Heart left ventricle (tissue), 16 donors: ENCODE measurements at regions not wholly inside any gene's neighbourhood (a gene's known extent, or its start where the extent isn't known, plus 50 kb on each side); places are given as distances from the start of the nearest gene placed in this dataset.

Source experiments
- ATAC-seq, 4 donors: fragments of 200-7000 bp; cut with Tn5 transposase; one replicate each; pipeline ENCODE4 v1.9.1; 2020 to 2022; ENCODE audit warnings: moderate library complexity in 4 of 4, mild to moderate bottlenecking in 3 of 4, moderate number of reproducible peaks in 1 of 4
- DNase-seq, 5 donors: peaks; one replicate each; pipeline ENCODE4 v3.0.0-alpha.2; 2020
- H3K27ac ChIP-seq, 12 donors: fragments of 200-600 bp; sonication (generic) in 4 of 12; one replicate each; pipeline versions ENCODE4 v1.5.0 to v1.8.0; 2016 to 2022; ENCODE audit warnings: mild to moderate bottlenecking in 2 of 12
- H3K27me3 ChIP-seq, 9 donors: fragments of 200-600 bp; sonication (generic) in 2 of 9; one replicate each; pipeline versions ENCODE4 v1.5.1 to v1.8.0; 2016 to 2022; ENCODE audit warnings: mild to moderate bottlenecking in 3 of 9
- H3K36me3 ChIP-seq, 9 donors: fragments of 200-600 bp; sonication (generic) in 2 of 9; one replicate each; pipeline versions ENCODE4 v1.5.0 to v1.8.0; 2018 to 2022; ENCODE audit warnings: mild to moderate bottlenecking in 2 of 9
- H3K4me1 ChIP-seq, 12 donors: fragments of 200-600 bp; sonication (generic) in 4 of 12; one replicate each; pipeline versions ENCODE4 v1.5.0 to v1.8.0; 2016 to 2022; ENCODE audit warnings: mild to moderate bottlenecking in 3 of 12
- H3K4me3 ChIP-seq, 12 donors: fragments of 200-600 bp; sonication (generic) in 4 of 12; one replicate each; pipeline versions ENCODE4 v1.5.0 to v1.8.0; 2017 to 2022; ENCODE audit warnings: mild to moderate bottlenecking in 9 of 12, moderate library complexity in 4 of 12
- H3K9me3 ChIP-seq, 12 donors: fragments of 200-600 bp; sonication (generic) in 4 of 12; one replicate each; pipeline versions ENCODE4 v1.5.0 to v1.8.0; 2016 to 2022; ENCODE audit warnings: mild to moderate bottlenecking in 1 of 12
- POLR2A ChIP-seq, 2 donors: fragments of 450-650 bp; IDR thresholded peaks; one replicate each; pipeline ENCODE4 v1.6.1; 2017; ENCODE audit warnings: antibody characterized with exemption in 2 of 2, mild to moderate bottlenecking in 2 of 2, moderate library complexity in 2 of 2
- WGBS, 4 donors: extraction: QIAGEN DNeasy Blood & Tissue Kit in 2 of 4; methylation state at CpG; one replicate each; pipeline versions ENCODE4 v1.1.5 to v1.1.7; 2013 to 2018; 5-methylcytosine and 5-hydroxymethylcytosine counted together
- intact Hi-C, 10 donors: fragments of 100-400 bp; cut with DNase I; formaldehyde crosslinking; loops; one replicate each; pipeline versions ENCODE4 v1.11.1 to v1.14.2; 2022
- TF ChIP-seq, protein P1 (sequence below), 12 donors: fragments of 200-600 bp; sonication (generic) in 4 of 12; IDR thresholded peaks; one replicate each; pipeline versions ENCODE4 v1.5.0 to v1.8.0; 2018 to 2022; ENCODE audit warnings: antibody characterized with exemption in 12 of 12, mild to moderate bottlenecking in 5 of 12
- donor health status: ischemic (EF 13 %, LVEDD 7.1; RV severe dilation, severe dysfunction).
- donor health status: healthy with polysubstance abuse.
- donor health status: DM: no; HTN: yes; CAD: no.
- donor health status: DM: no; HTN: no; CAD: no.
- donor health status: ischemic (EF 25% LVEDD 6.9; RV normal size, moderate dysfunction).
- donor health status: ischemic (EF 25% LVEDD 5.7; RV mildly dilated, moderate dysfunction).
- donor health status: healthy.
- donor health status: DM: yes; HTN: yes; CAD: no.
- donor health status: ischemic (EF 35%, LVEDD 5.7; RV mildly dilated, moderate dysfunction).
- donor health status: nonischemic (EF 11% LVEDD 7.7; RV severe dilation, severe dysfunction).
- donor health status: DM: yes; HTN: yes; CAD: no.
- donor health status: PGD.
- donor health status: ischemic (EF 29% LVEDD 5.4; RV normal size, mild dysfunction).
- donor health status: nonischemic (EF 23%, LVEDD 6.1; RV moderate dilation, normal function).

DNA sequence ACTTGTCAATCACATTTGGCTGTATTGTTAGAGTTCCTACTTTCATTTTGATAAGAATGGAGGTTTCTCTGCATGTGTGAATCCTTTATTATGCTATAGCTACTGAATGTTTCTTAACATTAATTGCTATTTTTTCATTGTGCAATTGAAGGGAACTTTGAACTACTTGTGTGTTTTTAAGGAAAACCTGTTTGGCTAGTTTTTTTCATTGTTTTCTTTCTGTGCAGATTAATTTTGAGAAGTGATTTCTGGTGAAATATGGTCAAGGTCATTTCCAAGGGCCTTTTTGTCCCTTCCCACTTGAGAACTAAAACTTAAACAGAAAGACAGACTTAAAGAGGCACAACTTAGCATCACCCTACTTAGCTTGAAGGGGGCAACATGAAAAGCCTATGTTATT lies 1309.2 kb upstream of the WWC1 start:
- peaks cover 0 to 19% (median 4%) of the 10 kb centered on the region in 9 donors for H3K27me3 ChIP-seq
- peaks cover 0 to 10% (median 3%) of the 10 kb centered on the region in 12 donors for H3K4me1 ChIP-seq
- H3K36me3 ChIP-seq: no peaks in the 10 kb centered on the region
- TF ChIP-seq, protein P1, sequence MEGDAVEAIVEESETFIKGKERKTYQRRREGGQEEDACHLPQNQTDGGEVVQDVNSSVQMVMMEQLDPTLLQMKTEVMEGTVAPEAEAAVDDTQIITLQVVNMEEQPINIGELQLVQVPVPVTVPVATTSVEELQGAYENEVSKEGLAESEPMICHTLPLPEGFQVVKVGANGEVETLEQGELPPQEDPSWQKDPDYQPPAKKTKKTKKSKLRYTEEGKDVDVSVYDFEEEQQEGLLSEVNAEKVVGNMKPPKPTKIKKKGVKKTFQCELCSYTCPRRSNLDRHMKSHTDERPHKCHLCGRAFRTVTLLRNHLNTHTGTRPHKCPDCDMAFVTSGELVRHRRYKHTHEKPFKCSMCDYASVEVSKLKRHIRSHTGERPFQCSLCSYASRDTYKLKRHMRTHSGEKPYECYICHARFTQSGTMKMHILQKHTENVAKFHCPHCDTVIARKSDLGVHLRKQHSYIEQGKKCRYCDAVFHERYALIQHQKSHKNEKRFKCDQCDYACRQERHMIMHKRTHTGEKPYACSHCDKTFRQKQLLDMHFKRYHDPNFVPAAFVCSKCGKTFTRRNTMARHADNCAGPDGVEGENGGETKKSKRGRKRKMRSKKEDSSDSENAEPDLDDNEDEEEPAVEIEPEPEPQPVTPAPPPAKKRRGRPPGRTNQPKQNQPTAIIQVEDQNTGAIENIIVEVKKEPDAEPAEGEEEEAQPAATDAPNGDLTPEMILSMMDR (IDR thresholded peaks at IDR 0.05): no peak
- TF ChIP-seq POLR2A (IDR thresholded peaks at IDR 0.05): no peak
- no peak overlapping the region for H3K4me3 ChIP-seq
- intact Hi-C loops: no loop called here
- no peak for ATAC-seq
- H3K27ac ChIP-seq: peak overlapping the region in 1 of 12 donors; percentile 64
- no peaks in the 10 kb centered on the region for H3K9me3 ChIP-seq
- no peak for DNase-seq

- intact Hi-C loops: no loop called here
- WGBS, 4 donors: 79 to 100% (median 89%) methylated on average over 1 of the region's 1 CpG
- no peaks in the 10 kb centered on the region for H3K36me3 ChIP-seq
These were observed 1299.8 kb upstream of the WWC1 start for GRCh38 chr5:166991601-166992000.

DNA sequence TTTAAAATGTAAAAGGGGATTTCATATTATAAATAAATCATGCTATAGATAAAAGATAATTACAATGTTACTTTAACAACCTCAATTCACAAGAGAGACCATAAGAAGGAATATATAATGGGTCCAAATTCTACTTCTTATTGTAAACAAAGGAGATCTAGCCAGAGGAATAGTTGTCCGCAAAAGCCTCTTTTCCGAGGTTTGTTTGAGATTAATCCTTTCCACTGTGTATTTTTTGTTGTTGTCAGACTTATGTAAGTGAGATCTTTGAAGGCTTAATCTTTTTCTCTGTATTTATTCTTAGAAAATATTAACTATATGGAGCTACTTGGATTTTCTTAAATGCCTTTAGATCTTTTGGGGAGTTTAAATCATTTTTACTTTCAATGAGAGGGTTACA lies 1299.3 kb upstream of the WWC1 start:
- WGBS, 4 donors: 78 to 86% (median 84%) methylated on average over 2 of the region's 2 CpGs
- H3K36me3 ChIP-seq: no peaks in the 10 kb centered on the region
- no peaks in the 10 kb centered on the region for H3K9me3 ChIP-seq
- DNase-seq (no peak), ATAC-seq (no peak)
- TF ChIP-seq, protein P1 (IDR thresholded peaks at IDR 0.05): no peak
- TF ChIP-seq POLR2A (IDR thresholded peaks at IDR 0.05): no peak
- H3K4me3 ChIP-seq: no peak overlapping the region
- intact Hi-C loops: no loop called here
- H3K4me1 ChIP-seq: no peaks in the 10 kb centered on the region
- H3K27ac ChIP-seq: peak overlapping the region in 1 of 12 donors; percentile 67
- peaks cover 0 to 3% (median 0%) of the 10 kb centered on the region in 9 donors for H3K27me3 ChIP-seq

More at GRCh38 chr5:166991601-166992000, 1299.8 kb upstream of the WWC1 start:
- TF ChIP-seq, protein P1 (IDR thresholded peaks at IDR 0.05): no peak
- TF ChIP-seq POLR2A (IDR thresholded peaks at IDR 0.05): no peak
- no peak for ATAC-seq
- Histone ChIP-seq H3K9me3 (no peaks in the 10 kb centered on the region), H3K4me3 (no peak overlapping the region), H3K27ac (no peak overlapping the region), H3K27me3 (peaks cover 0 to 3% (median 0%) of the 10 kb centered on the region in 9 donors), H3K4me1 (no peaks in the 10 kb centered on the region)
- DNase-seq: no peak

GRCh38 chr5:166992874-166993722 lies 1298.3 kb upstream of the WWC1 start:
- Histone ChIP-seq H3K36me3 (no peaks in the 10 kb centered on the region), H3K4me1 (no peaks in the 10 kb centered on the region), H3K27ac (peak overlapping the region in 1 of 12 donors; percentile 67), H3K27me3 (no peaks in the 10 kb centered on the region), H3K9me3 (no peaks in the 10 kb centered on the region), H3K4me3 (no peak overlapping the region)
- no peak for DNase-seq
- ATAC-seq: peak in 1 of 4 donors; percentile 24
- TF ChIP-seq POLR2A (IDR thresholded peaks at IDR 0.05): no peak
- TF ChIP-seq, protein P1 (IDR thresholded peaks at IDR 0.05): no peak
- intact Hi-C loops: no loop called here
- WGBS, 4 donors: 51 to 66% (median 53%) methylated on average over 11 of the region's 11 CpGs
